Gastrocnemius medialis (tissue), 4 donors: ENCODE measurements at regions not wholly inside any gene's neighbourhood (a gene's known extent, or its start where the extent isn't known, plus 50 kb on each side); places are given as distances from the start of the nearest gene placed in this dataset.

Source experiments
- ATAC-seq, 2 donors: fragments of 150-250 bp; one replicate each; pipeline ENCODE4 v1.9.1; 2016
- DNase-seq, 2 donors: peaks; one replicate each; pipeline ENCODE4 v3.0.0-alpha.2; 2019
- H3K27ac ChIP-seq, 4 donors: fragments of 200-600 bp; sonication (generic); 1 replicate in 1 of 4; 2 replicates in 3 of 4; pipeline ENCODE4 v1.5.1; 2016 to 2018; ENCODE audit warnings: mild to moderate bottlenecking in 2 of 4, moderate library complexity in 1 of 4
- H3K27me3 ChIP-seq, 3 donors: fragments of 200-600 bp; sonication (generic) in 2 of 3; 1 replicate in 1 of 3; 2 replicates in 2 of 3; pipeline versions ENCODE4 v1.5.1 to v1.6.0; 2016 to 2019; ENCODE audit warnings: mild to moderate bottlenecking in 1 of 3, moderate library complexity in 1 of 3
- H3K36me3 ChIP-seq, 2 donors: fragments of 200-600 bp; sonication (generic) in 1 of 2; one replicate each; pipeline ENCODE4 v1.5.1; 2017 to 2018
- H3K4me1 ChIP-seq, 2 donors: fragments of 200-600 bp; sonication (generic) in 1 of 2; one replicate each; pipeline ENCODE4 v1.5.1; 2016 to 2017; ENCODE audit warnings: mild to moderate bottlenecking in 2 of 2
- H3K4me3 ChIP-seq, 4 donors: fragments of 200-600 bp; sonication (generic) in 3 of 4; 1 replicate in 1 of 4; 2 replicates in 3 of 4; pipeline ENCODE4 v1.5.1; 2016 to 2019; ENCODE audit warnings: mild to moderate bottlenecking in 2 of 4
- H3K9me3 ChIP-seq, 3 donors: fragments of 200-600 bp; sonication (generic) in 2 of 3; 1 replicate in 1 of 3; 2 replicates in 2 of 3; pipeline ENCODE4 v1.5.1; 2016 to 2019
- POLR2A ChIP-seq, 2 donors: fragments of 450-650 bp; IDR thresholded peaks; one replicate each; pipeline ENCODE4 v1.6.1; 2017; ENCODE audit warnings: antibody characterized with exemption in 2 of 2, mild to moderate bottlenecking in 2 of 2, moderate library complexity in 2 of 2
- in situ Hi-C, 4 donors: fragments of 200-750 bp; cut with MboI; loops; one replicate each; pipeline versions ENCODE4 v1.15.0 to v1.8.0; 2017; ENCODE audit warnings: low sequenced_read_pairs in 4 of 4
- intact Hi-C: fragments of 100-400 bp; cut with DNase I; formaldehyde crosslinking; loops from one replicate; pipeline ENCODE4 v1.15.1; 2023; ENCODE audit warnings: low total_unique reads
- TF ChIP-seq, protein P1 (sequence below), 5 experiments: fragments of 450-650 bp in 3 of 5; fragments of 200-600 bp in 2 of 5; sonication (generic) in 2 of 5; IDR thresholded peaks in 4 of 5; conservative IDR thresholded peaks in 1 of 5; 1 replicate in 4 of 5; 2 replicates in 1 of 5; pipeline ENCODE4 v1.5.1; 2016 to 2019; ENCODE audit warnings: antibody characterized with exemption in 5 of 5, mild to moderate bottlenecking in 3 of 5, moderate library complexity in 3 of 5

DNA sequence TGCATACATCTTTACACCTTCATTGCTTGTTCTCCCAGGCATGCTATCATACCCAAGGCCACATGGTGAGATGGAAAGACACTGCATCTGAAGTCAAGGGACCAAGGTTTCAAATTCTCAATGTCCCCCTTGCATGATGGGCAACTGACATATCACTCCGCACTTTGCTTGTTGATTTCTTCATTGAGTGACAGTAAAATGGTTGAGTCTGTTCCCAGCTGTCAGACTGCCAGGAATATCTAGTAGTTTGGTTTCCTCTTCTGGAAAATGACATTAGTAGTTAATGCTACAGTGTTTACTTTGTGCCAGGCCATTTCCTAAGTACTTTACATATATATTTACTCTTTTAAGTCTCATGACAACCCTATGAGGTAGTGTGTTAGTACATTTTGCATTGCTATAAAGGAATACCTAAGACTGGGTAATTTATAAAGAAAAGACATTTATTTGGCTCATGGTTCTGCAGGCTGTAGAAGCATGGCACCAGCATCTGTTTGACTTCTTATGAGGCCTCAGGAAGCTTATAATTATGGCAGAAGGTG lies 114.4 kb downstream of the PCSK1 start:
- Histone ChIP-seq H3K9me3 (no peaks in the 10 kb centered on the region), H3K4me1 (peaks cover 3% of the 10 kb centered on the region in 2 donors), H3K4me3 (no peak overlapping the region), H3K36me3 (no peaks in the 10 kb centered on the region), H3K27me3 (no peaks in the 10 kb centered on the region), H3K27ac (no peak overlapping the region)
- intact Hi-C loops (no loop called here), in situ Hi-C loops (no loop called here)
- DNase-seq (no peak), ATAC-seq (peak in 1 of 2 donors; percentile 66)
- TF ChIP-seq POLR2A (IDR thresholded peaks at IDR 0.05) = no peak
- TF ChIP-seq, protein P1, sequence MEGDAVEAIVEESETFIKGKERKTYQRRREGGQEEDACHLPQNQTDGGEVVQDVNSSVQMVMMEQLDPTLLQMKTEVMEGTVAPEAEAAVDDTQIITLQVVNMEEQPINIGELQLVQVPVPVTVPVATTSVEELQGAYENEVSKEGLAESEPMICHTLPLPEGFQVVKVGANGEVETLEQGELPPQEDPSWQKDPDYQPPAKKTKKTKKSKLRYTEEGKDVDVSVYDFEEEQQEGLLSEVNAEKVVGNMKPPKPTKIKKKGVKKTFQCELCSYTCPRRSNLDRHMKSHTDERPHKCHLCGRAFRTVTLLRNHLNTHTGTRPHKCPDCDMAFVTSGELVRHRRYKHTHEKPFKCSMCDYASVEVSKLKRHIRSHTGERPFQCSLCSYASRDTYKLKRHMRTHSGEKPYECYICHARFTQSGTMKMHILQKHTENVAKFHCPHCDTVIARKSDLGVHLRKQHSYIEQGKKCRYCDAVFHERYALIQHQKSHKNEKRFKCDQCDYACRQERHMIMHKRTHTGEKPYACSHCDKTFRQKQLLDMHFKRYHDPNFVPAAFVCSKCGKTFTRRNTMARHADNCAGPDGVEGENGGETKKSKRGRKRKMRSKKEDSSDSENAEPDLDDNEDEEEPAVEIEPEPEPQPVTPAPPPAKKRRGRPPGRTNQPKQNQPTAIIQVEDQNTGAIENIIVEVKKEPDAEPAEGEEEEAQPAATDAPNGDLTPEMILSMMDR (IDR thresholded peaks at IDR 0.05 in 4 of 5, conservative IDR thresholded peaks at IDR 0.05 in 1 of 5) = no peak

DNA sequence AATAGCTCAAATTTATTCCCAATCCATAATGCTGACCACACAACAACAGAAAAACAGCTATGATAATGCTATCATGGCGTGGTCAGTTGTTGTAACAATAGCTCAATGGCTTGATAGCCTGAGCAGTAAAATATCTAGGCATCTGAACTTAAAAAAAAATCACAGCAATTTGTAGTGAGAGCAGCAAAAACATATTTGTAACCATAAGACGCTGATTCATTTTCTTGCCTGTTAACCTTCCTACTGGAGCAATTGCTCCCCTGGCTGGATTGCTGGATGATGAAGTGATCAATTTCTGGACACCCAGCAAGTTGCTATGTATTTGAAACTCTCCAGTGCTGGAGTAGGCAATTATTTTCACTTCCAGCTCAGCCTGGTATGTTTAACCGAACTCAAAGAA lies 115.1 kb downstream of the PCSK1 start:
- DNase-seq = no peak
- intact Hi-C loops = no loop called here
- in situ Hi-C loops = no loop called here

DNA sequence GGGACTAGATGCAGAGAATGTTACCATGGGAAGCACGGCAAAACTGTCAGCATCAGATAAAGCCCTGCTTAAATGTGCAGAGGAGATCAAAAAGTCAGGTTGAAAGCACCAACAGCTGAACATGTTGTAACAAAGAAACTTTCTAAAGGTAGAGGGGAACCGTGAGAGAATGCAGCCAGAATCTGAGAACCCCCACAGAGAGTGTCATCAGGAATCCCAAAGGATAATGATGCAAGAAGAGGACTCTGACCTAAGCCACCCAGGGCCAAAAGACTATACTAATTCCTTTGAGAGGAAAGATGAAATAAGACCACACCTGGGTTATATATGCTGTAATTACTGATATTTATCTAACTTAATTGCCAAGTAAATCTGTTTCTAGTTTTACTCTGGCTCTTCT lies 116.6 kb downstream of the PCSK1 start:
- Histone ChIP-seq H3K27ac (no peak overlapping the region), H3K4me1 (peaks cover 3% of the 10 kb centered on the region in 2 donors), H3K4me3 (no peak overlapping the region), H3K9me3 (no peaks in the 10 kb centered on the region), H3K36me3 (no peaks in the 10 kb centered on the region), H3K27me3 (no peaks in the 10 kb centered on the region)
- intact Hi-C loops (no loop called here), in situ Hi-C loops (no loop called here)
- ATAC-seq (no peak), DNase-seq (no peak)
- TF ChIP-seq POLR2A (IDR thresholded peaks at IDR 0.05) = no peak
- TF ChIP-seq, protein P1 (IDR thresholded peaks at IDR 0.05 in 4 of 5, conservative IDR thresholded peaks at IDR 0.05 in 1 of 5) = no peak

More for the DNA sequence above, 115.1 kb downstream of the PCSK1 start:
- Histone ChIP-seq H3K4me1 (peaks cover 3% of the 10 kb centered on the region in 2 donors), H3K27ac (no peak overlapping the region), H3K4me3 (no peak overlapping the region), H3K27me3 (no peaks in the 10 kb centered on the region), H3K36me3 (no peaks in the 10 kb centered on the region), H3K9me3 (no peaks in the 10 kb centered on the region)
- TF ChIP-seq POLR2A (IDR thresholded peaks at IDR 0.05) = no peak
- TF ChIP-seq, protein P1 (IDR thresholded peaks at IDR 0.05 in 4 of 5, conservative IDR thresholded peaks at IDR 0.05 in 1 of 5) = no peak
- no peak for ATAC-seq

DNA sequence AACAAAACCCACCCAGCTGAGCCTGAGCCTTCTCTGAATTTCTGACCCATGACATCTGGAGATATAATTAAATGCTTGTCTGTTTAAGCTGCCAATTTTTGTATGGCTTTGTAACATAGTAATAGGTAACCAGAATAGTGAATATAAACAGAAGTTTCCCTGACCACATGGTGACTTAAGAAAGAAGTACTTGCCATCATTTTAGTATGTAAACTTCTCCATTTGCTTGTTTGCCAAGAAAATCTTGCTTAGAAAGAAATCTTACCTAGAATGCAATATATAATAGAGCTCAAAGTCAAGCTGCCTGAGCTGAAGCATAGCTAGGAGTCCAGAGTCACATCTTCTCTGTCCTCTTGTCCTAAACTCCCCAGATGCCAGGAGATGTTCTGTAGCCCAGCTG lies 117.0 kb downstream of the PCSK1 start:
- intact Hi-C loops = no loop called here
- no peaks in the 10 kb centered on the region for H3K27me3 ChIP-seq
- peaks cover 3% of the 10 kb centered on the region in 2 donors for H3K4me1 ChIP-seq
- H3K9me3 ChIP-seq = no peaks in the 10 kb centered on the region
- in situ Hi-C loops = no loop called here
- H3K36me3 ChIP-seq = no peaks in the 10 kb centered on the region
- no peak overlapping the region for H3K4me3 ChIP-seq
- no peak for TF ChIP-seq POLR2A (IDR thresholded peaks at IDR 0.05)
- TF ChIP-seq, protein P1 (IDR thresholded peaks at IDR 0.05 in 4 of 5, conservative IDR thresholded peaks at IDR 0.05 in 1 of 5) = no peak
- no peak for ATAC-seq
- no peak overlapping the region for H3K27ac ChIP-seq
- DNase-seq = no peak

DNA sequence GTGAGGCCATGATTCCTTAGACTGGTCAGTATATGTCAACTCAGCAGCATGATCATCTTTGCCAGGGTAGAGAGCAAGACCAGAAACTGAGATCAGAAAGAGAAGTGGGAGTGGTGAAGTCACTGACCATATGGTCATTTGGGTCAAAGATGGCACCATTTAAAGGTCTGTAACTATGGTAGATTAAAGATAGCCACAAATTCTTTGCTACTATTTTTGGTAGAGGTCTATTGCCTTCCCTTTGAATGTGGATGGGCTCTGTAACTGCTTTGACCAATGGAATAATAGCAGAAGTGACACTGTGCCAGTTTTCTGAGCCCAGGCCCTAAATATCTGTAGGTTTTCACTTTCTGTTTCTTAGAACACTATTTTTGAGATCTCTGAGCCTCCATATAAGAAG lies 117.6 kb downstream of the PCSK1 start:
- DNase-seq (no peak), ATAC-seq (no peak)
- Histone ChIP-seq H3K27me3 (no peaks in the 10 kb centered on the region), H3K4me3 (no peak overlapping the region), H3K4me1 (peaks cover 3% of the 10 kb centered on the region in 2 donors), H3K27ac (no peak overlapping the region), H3K9me3 (no peaks in the 10 kb centered on the region), H3K36me3 (no peaks in the 10 kb centered on the region)
- in situ Hi-C loops = no loop called here
- intact Hi-C loops = no loop called here
- TF ChIP-seq, protein P1 (IDR thresholded peaks at IDR 0.05 in 4 of 5, conservative IDR thresholded peaks at IDR 0.05 in 1 of 5) = no peak
